Upper lobe of right lung (tissue), 1 donor: ENCODE measurements at regions not wholly inside any gene's neighbourhood (a gene's known extent, or its start where the extent isn't known, plus 50 kb on each side); places are given as distances from the start of the nearest gene placed in this dataset.

Experiments used
- ATAC-seq: fragments of 200-7000 bp; cut with Tn5 transposase; one replicate; pipeline ENCODE4 v1.9.1; 2020; ENCODE audit warnings: mild to moderate bottlenecking, moderate library complexity
- DNase-seq: peaks from one replicate; pipeline ENCODE4 v3.0.0-alpha.2; 2020
- H3K27ac ChIP-seq: fragments of 200-600 bp; one replicate; pipeline ENCODE4 v1.8.0; 2022
- H3K27me3 ChIP-seq: fragments of 200-600 bp; one replicate; pipeline ENCODE4 v1.8.0; 2022; ENCODE audit warnings: mild to moderate bottlenecking
- H3K36me3 ChIP-seq: fragments of 200-600 bp; one replicate; pipeline ENCODE4 v1.8.0; 2022
- H3K4me1 ChIP-seq: fragments of 200-600 bp; one replicate; pipeline ENCODE4 v1.8.0; 2022
- H3K4me3 ChIP-seq: fragments of 200-600 bp; one replicate; pipeline ENCODE4 v1.8.0; 2022; ENCODE audit warnings: mild to moderate bottlenecking
- H3K9me3 ChIP-seq: fragments of 200-600 bp; one replicate; pipeline ENCODE4 v1.8.0; 2022
- intact Hi-C: fragments of 100-400 bp; cut with DNase I; formaldehyde crosslinking; loops from one replicate; pipeline ENCODE4 v1.11.0; 2022
- TF ChIP-seq, protein P1 (sequence below): fragments of 200-600 bp; IDR thresholded peaks from one replicate; pipeline ENCODE4 v1.8.0; 2022; ENCODE audit warnings: antibody characterized with exemption
- donor health status: DM: no; HTN: yes; CAD: no; lungs with severe emphysema.

- ATAC-seq (no peak), DNase-seq (no peak)
- H3K9me3 ChIP-seq, result no peaks in the 10 kb centered on the region
- H3K27ac ChIP-seq, result no peak overlapping the region
- H3K4me3 ChIP-seq, result no peak overlapping the region
- no peaks in the 10 kb centered on the region for H3K27me3 ChIP-seq
- intact Hi-C loops, result no loop called here
- TF ChIP-seq, protein P1, sequence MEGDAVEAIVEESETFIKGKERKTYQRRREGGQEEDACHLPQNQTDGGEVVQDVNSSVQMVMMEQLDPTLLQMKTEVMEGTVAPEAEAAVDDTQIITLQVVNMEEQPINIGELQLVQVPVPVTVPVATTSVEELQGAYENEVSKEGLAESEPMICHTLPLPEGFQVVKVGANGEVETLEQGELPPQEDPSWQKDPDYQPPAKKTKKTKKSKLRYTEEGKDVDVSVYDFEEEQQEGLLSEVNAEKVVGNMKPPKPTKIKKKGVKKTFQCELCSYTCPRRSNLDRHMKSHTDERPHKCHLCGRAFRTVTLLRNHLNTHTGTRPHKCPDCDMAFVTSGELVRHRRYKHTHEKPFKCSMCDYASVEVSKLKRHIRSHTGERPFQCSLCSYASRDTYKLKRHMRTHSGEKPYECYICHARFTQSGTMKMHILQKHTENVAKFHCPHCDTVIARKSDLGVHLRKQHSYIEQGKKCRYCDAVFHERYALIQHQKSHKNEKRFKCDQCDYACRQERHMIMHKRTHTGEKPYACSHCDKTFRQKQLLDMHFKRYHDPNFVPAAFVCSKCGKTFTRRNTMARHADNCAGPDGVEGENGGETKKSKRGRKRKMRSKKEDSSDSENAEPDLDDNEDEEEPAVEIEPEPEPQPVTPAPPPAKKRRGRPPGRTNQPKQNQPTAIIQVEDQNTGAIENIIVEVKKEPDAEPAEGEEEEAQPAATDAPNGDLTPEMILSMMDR, result no peak
- no peaks in the 10 kb centered on the region for H3K36me3 ChIP-seq
- H3K4me1 ChIP-seq, result no peaks in the 10 kb centered on the region
Measured at GRCh38 chrX:9271789-9272525, 192.9 kb upstream of the TBL1X start.

DNA sequence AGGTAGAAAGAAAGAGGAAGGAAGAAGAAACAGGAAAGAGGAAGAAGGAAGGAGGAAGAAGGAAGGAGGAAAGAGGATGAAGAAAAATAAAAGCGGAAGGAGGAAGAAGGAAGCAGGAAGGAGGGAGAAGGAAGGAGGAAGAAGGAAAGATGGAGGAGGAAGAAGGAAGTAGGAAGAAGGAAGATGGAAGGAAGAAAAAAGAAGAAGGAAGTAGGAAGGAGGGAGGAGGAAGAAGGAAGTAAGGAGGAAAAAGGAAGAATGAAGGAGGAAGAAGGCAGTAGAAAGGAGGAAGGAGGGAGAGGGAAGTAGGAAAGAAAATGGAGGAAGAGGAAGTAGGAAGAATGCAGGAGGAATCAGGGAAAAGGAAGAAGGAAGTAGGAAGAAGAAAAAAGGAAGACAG lies 191.1 kb upstream of the TBL1X start:
- H3K27ac ChIP-seq, result no peak overlapping the region
- intact Hi-C loops, result no loop called here
- H3K9me3 ChIP-seq, result no peaks in the 10 kb centered on the region
- DNase-seq (no peak), ATAC-seq (no peak)
- H3K36me3 ChIP-seq, result no peaks in the 10 kb centered on the region
- no peaks in the 10 kb centered on the region for H3K27me3 ChIP-seq
- TF ChIP-seq, protein P1, result no peak
- H3K4me3 ChIP-seq, result no peak overlapping the region
- no peaks in the 10 kb centered on the region for H3K4me1 ChIP-seq

DNA sequence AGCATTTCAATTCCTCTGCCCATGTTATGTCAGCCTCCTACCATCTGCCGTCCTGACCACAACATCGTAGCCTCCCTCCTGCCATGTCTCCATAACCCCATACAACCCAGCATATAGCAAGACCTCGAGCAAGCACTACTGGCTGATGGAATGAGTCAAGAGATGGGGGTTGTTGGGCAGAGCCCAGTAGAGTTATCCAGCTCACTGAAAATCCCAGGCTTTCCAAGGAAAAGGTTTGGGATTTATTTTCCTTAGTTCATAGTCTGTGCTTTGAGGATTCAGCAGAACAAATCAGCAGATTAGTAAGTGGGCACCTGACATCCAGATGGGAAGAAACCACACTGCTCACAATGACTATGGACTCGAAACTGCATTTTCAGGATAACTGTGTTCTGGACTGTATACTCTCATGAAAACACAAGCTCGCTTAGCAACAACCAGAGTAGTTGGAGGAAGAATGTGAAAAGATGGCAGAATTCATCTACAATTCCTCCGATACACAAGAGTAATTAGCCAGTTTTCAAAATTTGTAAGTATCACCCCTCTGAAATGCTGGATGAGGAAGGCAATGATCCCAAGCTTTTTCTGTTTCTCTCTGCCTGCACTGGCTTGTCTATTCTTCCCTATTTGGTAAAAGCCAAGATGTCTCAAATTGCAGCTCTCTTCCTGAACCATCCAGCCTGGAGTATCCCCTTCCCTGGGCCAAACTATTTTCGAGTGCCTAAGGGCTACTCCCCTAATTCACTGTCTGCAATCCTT lies 186.2 kb upstream of the TBL1X start:
- no peak for DNase-seq
- Histone ChIP-seq H3K4me1 (no peaks in the 10 kb centered on the region), H3K27me3 (no peaks in the 10 kb centered on the region), H3K36me3 (no peaks in the 10 kb centered on the region), H3K27ac (peak overlapping the region; percentile 9), H3K9me3 (no peaks in the 10 kb centered on the region), H3K4me3 (no peak overlapping the region)
- intact Hi-C loops, result no loop called here
- ATAC-seq, result no peak
- TF ChIP-seq, protein P1, result no peak

DNA sequence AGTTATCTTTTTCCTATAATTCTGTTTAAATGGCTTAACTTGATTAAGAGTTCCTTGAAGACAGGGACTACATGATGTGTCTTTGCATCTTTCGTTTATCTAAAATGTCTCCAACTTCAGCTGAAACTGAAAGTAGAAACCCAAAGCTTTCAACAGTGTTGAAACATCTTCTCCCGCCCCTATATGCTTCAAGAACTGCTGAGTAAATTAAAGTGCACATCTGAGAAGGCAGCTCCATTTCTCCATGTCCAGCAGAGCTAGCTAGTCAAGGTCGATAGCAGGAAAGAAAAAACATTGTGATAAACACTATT lies 185.7 kb upstream of the TBL1X start:
- no peaks in the 10 kb centered on the region for H3K27me3 ChIP-seq
- ATAC-seq (peak; percentile 46), DNase-seq (no peak)
- no peaks in the 10 kb centered on the region for H3K4me1 ChIP-seq
- no peaks in the 10 kb centered on the region for H3K9me3 ChIP-seq
- peak overlapping the region; percentile 9 for H3K27ac ChIP-seq
- no peaks in the 10 kb centered on the region for H3K36me3 ChIP-seq
- no peak overlapping the region for H3K4me3 ChIP-seq
- intact Hi-C loops, result no loop called here
- TF ChIP-seq, protein P1, result no peak

DNA sequence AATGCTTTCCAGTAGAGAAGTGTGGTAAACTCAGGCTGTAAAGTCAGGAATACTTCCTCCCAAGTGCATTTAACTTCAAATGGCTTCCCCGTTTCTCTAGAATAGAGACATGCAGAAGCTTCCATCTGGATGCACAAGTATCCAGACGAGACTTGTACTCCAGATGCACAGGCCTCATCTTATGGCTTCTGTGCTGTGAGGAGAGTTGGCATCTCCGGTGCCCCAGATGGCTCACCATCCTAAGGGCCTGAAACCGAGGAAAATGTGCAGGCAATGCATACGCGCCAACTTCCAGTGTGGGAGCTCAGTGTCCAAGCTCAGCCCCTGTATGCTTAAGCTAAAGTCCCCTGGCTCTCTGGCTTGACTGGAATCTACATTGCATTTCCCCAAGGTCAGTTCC lies 184.0 kb upstream of the TBL1X start:
- TF ChIP-seq, protein P1, result no peak
- no peaks in the 10 kb centered on the region for H3K9me3 ChIP-seq
- H3K4me3 ChIP-seq, result no peak overlapping the region
- no peak overlapping the region for H3K27ac ChIP-seq
- H3K4me1 ChIP-seq, result no peaks in the 10 kb centered on the region
- no peak for DNase-seq
- H3K27me3 ChIP-seq, result no peaks in the 10 kb centered on the region
- ATAC-seq, result no peak
- intact Hi-C loops, result no loop called here
- no peaks in the 10 kb centered on the region for H3K36me3 ChIP-seq
